GM23248 (cell line): ENCODE measurements at regions not wholly inside any gene's neighbourhood (a gene's known extent, or its start where the extent isn't known, plus 50 kb on each side); places are given as distances from the start of the nearest gene placed in this dataset.

Experiments
- DNase-seq: peaks from one replicate; pipeline ENCODE4 v3.0.0-alpha.2; 2015
- H2AFZ ChIP-seq: fragments of 200-600 bp; sonication (generic); 2 replicates; pipeline ENCODE4 v1.6.1; 2016; ENCODE audit warnings: antibody characterized with exemption
- H3F3A ChIP-seq: fragments of 200-600 bp; sonication (generic); 2 replicates; pipeline ENCODE4 v1.6.1; 2016; ENCODE audit warnings: mild to moderate bottlenecking, antibody characterized with exemption, mixed run types; ENCODE audit not compliant: insufficient read depth
- H3K27ac ChIP-seq: fragments of 200-600 bp; sonication (generic); 2 replicates; pipeline ENCODE4 v1.5.1; 2016; ENCODE audit warnings: mild to moderate bottlenecking
- H3K27me3 ChIP-seq: fragments of 200-600 bp; sonication (generic); replicated peaks from 2 replicates; pipeline ENCODE4 v1.6.1; 2016; ENCODE audit warnings: mild to moderate bottlenecking; ENCODE audit not compliant: insufficient read depth
- H3K36me3 ChIP-seq: fragments of 200-600 bp; sonication (generic); 2 replicates; pipeline ENCODE4 v1.6.1; 2016; ENCODE audit warnings: low read depth, mild to moderate bottlenecking
- H3K4me1 ChIP-seq: fragments of 200-600 bp; sonication (generic); 2 replicates; pipeline ENCODE4 v1.6.1; 2016; ENCODE audit warnings: mild to moderate bottlenecking; ENCODE audit not compliant: insufficient read depth
- H3K4me2 ChIP-seq: fragments of 200-600 bp; sonication (generic); one replicate; pipeline ENCODE4 v1.6.1; 2016; ENCODE audit warnings: mild to moderate bottlenecking; ENCODE audit not compliant: unreplicated experiment
- H3K4me3 ChIP-seq: fragments of 200-600 bp; sonication (generic); 2 replicates; pipeline ENCODE4 v1.5.1; 2016; ENCODE audit warnings: mild to moderate bottlenecking
- H3K79me2 ChIP-seq: fragments of 200-600 bp; sonication (generic); 2 replicates; pipeline ENCODE4 v1.6.1; 2016; ENCODE audit warnings: mild to moderate bottlenecking; ENCODE audit not compliant: insufficient read depth
- H3K9ac ChIP-seq: fragments of 200-600 bp; sonication (generic); 2 replicates; pipeline ENCODE4 v1.6.1; 2016; ENCODE audit warnings: mild to moderate bottlenecking
- H3K9me2 ChIP-seq: fragments of 200-600 bp; sonication (generic); 2 replicates; pipeline ENCODE4 v1.6.1; 2016; ENCODE audit warnings: mixed run types, mild to moderate bottlenecking, moderate library complexity; ENCODE audit not compliant: insufficient read depth
- H3K9me3 ChIP-seq: fragments of 200-600 bp; sonication (generic); one replicate; pipeline ENCODE4 v1.6.1; 2017; ENCODE audit warnings: low read depth
- H4K20me1 ChIP-seq: fragments of 200-600 bp; sonication (generic); 2 replicates; pipeline ENCODE4 v1.6.0; 2016; ENCODE audit not compliant: insufficient read depth
- EZH2 ChIP-seq: fragments of 200-600 bp; sonication (generic); IDR thresholded peaks from 2 replicates; pipeline ENCODE4 v1.6.1; 2018; ENCODE audit warnings: antibody characterized with exemption, mild to moderate bottlenecking; ENCODE audit not compliant: insufficient read depth, poor library complexity, severe bottlenecking
- EZH2phosphoT487 ChIP-seq: fragments of 200-600 bp; sonication (generic); IDR thresholded peaks from 2 replicates; pipeline ENCODE4 v1.6.1; 2018; ENCODE audit warnings: antibody characterized with exemption, moderate library complexity, mild to moderate bottlenecking, low read depth; ENCODE audit not compliant: insufficient read depth
- WGBS, 2 experiments: methylation state at CpG; one replicate each; pipeline ENCODE4 v1.1.6; 2015 to 2017; ENCODE audit warnings: low lambda C conversion rate in 2 of 2, low coverage in 1 of 2; ENCODE audit errors: missing lambda C conversion rate in 2 of 2; 5-methylcytosine and 5-hydroxymethylcytosine counted together
- in situ Hi-C: fragments of 300-500 bp; cut with MboI; formaldehyde crosslinking; loops from 2 replicates; pipeline ENCODE4 v1.15.0; 2020

DNA sequence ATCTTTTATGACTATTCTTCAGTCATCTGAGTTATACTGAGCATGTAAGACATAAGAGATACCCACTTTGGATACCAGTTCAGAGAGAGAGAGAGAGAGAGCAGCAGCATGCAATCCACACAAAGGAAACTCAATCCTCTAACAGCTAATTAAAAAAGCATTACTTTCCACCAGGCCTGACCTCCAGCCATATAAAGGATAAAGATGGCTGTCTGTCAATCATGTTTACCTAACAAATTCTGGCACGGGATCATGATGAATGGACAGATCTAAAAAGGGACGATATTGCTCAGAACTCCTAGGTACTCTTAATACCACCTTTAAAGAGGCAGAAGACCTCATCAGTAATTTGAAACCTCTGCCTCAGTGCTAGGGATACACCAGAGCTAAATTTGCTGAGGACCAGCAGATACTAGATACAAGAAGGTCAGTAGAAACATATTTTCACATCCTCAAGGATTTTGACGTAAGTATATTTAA is 159.2 kb downstream of the RPS12 start:
- peaks cover 58% of the 10 kb centered on the region for H3K27me3 ChIP-seq
- no peaks in the 10 kb centered on the region for H3K36me3 ChIP-seq
- H4K20me1 ChIP-seq, result no peaks in the 10 kb centered on the region
- no peak for DNase-seq
- H3K4me1 ChIP-seq, result no peaks in the 10 kb centered on the region
- no peaks in the 10 kb centered on the region for H3K9me3 ChIP-seq
- no peaks in the 10 kb centered on the region for H3K79me2 ChIP-seq
- H3K9ac ChIP-seq, result no peak overlapping the region
- no peaks in the 10 kb centered on the region for H3K9me2 ChIP-seq
- WGBS, 2 experiments, result 40 to 41% methylated on average over 3 of the region's 3 CpGs
- TF ChIP-seq EZH2 (no peak), EZH2phosphoT487 (no peak)
- no peak overlapping the region for H3K4me3 ChIP-seq
- H2AFZ ChIP-seq, result no peak overlapping the region
- H3F3A ChIP-seq, result no peaks in the 10 kb centered on the region
- H3K4me2 ChIP-seq, result no peak overlapping the region
- no peak overlapping the region for H3K27ac ChIP-seq
- in situ Hi-C loops, result loop anchor here (25.0 kb wide), 2 partner anchors 939 to 1114 kb away; no protein-coding TSS in a partner anchor

DNA sequence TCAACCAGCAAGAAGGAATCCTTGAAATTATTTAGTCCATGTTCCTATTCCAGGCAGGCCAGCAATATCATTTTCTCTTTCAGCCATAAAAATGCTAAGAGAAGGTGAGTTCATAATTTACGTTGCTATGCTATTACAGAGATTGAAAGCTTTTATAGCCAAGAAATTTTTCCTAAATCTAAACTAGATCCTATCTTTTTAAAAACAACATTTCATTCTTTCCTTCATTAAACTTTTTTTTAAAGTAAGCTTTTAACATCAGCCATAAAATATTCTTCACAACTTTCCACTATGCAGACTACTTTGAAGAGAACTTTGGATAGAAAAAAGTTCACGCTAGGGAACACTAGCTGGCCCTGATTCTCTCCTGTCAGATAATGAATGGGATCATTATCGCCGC is 159.8 kb downstream of the RPS12 start:
- TF ChIP-seq EZH2phosphoT487, result no peak
- no peak for TF ChIP-seq EZH2
- Histone ChIP-seq H3K9ac (no peak overlapping the region), H3K4me2 (no peak overlapping the region), H3K36me3 (no peaks in the 10 kb centered on the region), H3K79me2 (no peaks in the 10 kb centered on the region), H3K9me3 (no peaks in the 10 kb centered on the region), H3K9me2 (no peaks in the 10 kb centered on the region), H3K27me3 (peaks cover 63% of the 10 kb centered on the region), H2AFZ (no peak overlapping the region), H3K4me1 (no peaks in the 10 kb centered on the region), H4K20me1 (no peaks in the 10 kb centered on the region), H3K4me3 (no peak overlapping the region), H3K27ac (no peak overlapping the region), H3F3A (no peaks in the 10 kb centered on the region)
- no peak for DNase-seq
- 83 to 90% methylated on average over 4 of the region's 4 CpGs for WGBS, 2 experiments
- in situ Hi-C loops, result loop anchor here (25.0 kb wide), 2 partner anchors 938 to 1113 kb away; no protein-coding TSS in a partner anchor

GRCh38 chr6:132977413-132977812 is 163.0 kb downstream of the RPS12 start:
- in situ Hi-C loops, result no loop called here
- Histone ChIP-seq H3K27ac (no peak overlapping the region), H2AFZ (no peak overlapping the region), H3K9me2 (no peaks in the 10 kb centered on the region), H3F3A (no peaks in the 10 kb centered on the region), H3K4me3 (no peak overlapping the region), H3K4me2 (no peak overlapping the region), H3K27me3 (peaks cover 53% of the 10 kb centered on the region), H3K4me1 (no peaks in the 10 kb centered on the region), H4K20me1 (no peaks in the 10 kb centered on the region), H3K9me3 (no peaks in the 10 kb centered on the region), H3K36me3 (no peaks in the 10 kb centered on the region), H3K79me2 (no peaks in the 10 kb centered on the region), H3K9ac (no peak overlapping the region)
- DNase-seq, result no peak
- TF ChIP-seq EZH2phosphoT487 (no peak), EZH2 (no peak)

- Histone ChIP-seq H3K27me3 (peaks cover 46% of the 10 kb centered on the region), H3K4me1 (no peaks in the 10 kb centered on the region), H3K9me2 (no peaks in the 10 kb centered on the region), H3K27ac (no peak overlapping the region), H4K20me1 (no peaks in the 10 kb centered on the region), H3F3A (no peaks in the 10 kb centered on the region), H3K4me3 (no peak overlapping the region), H3K79me2 (no peaks in the 10 kb centered on the region), H3K36me3 (no peaks in the 10 kb centered on the region), H3K4me2 (no peak overlapping the region), H3K9ac (no peak overlapping the region), H3K9me3 (no peaks in the 10 kb centered on the region), H2AFZ (no peak overlapping the region)
- in situ Hi-C loops, result no loop called here
- TF ChIP-seq EZH2, result no peak
- no peak for TF ChIP-seq EZH2phosphoT487
- peak; percentile 15 for DNase-seq
These were observed 164.3 kb downstream of the RPS12 start for GRCh38 chr6:132978685-132979084.

GRCh38 chr6:132993738-132994137 is 179.4 kb downstream of the RPS12 start:
- 61% methylated on average over 2 of the region's 2 CpGs for WGBS, 2 experiments
- Histone ChIP-seq H2AFZ (no peak overlapping the region), H3K27me3 (no peaks in the 10 kb centered on the region; the same call in 1 of the 2 replicates), H3K9me3 (no peaks in the 10 kb centered on the region), H3K4me2 (no peak overlapping the region), H3K27ac (no peak overlapping the region), H3K36me3 (no peaks in the 10 kb centered on the region), H3K4me3 (no peak overlapping the region), H3K9ac (no peak overlapping the region), H3K4me1 (no peaks in the 10 kb centered on the region), H4K20me1 (no peaks in the 10 kb centered on the region), H3K9me2 (no peaks in the 10 kb centered on the region), H3K79me2 (no peaks in the 10 kb centered on the region), H3F3A (no peaks in the 10 kb centered on the region)
- no peak for DNase-seq
- in situ Hi-C loops, result no loop called here
- TF ChIP-seq EZH2 (no peak), EZH2phosphoT487 (no peak)
